T-helper 1 cell (primary cell): ENCODE measurements at regions not wholly inside any gene's neighbourhood (a gene's known extent, or its start where the extent isn't known, plus 50 kb on each side); places are given as distances from the start of the nearest gene placed in this dataset.
A peak's percentile ranks its signal among the peaks of the same experiment; 100 is the strongest.

Experiments used
- DNase-seq, 5 donors: peaks; one replicate each; pipeline ENCODE4 v3.0.0-alpha.2; 2012 to 2020

DNA sequence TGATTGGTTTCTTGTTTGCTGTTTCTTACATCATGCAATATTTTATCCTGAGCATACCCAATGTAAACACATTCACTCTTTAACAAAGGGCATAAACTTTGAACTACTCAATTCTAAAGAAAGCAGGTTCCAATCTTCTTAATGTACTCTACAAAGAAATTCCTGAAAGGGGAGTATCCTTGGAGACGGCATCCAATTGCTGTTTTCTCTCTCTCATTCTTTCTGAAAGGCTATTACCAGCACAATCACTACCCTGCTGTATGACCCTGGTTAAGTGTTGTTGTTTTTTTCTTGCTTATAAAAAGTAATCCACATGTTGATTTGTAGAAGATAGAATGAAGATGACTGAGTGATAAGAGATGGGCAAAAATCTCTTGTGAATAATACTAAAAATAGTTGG lies 176.0 kb downstream of the ZNF365 start:
- no peak for DNase-seq

DNA sequence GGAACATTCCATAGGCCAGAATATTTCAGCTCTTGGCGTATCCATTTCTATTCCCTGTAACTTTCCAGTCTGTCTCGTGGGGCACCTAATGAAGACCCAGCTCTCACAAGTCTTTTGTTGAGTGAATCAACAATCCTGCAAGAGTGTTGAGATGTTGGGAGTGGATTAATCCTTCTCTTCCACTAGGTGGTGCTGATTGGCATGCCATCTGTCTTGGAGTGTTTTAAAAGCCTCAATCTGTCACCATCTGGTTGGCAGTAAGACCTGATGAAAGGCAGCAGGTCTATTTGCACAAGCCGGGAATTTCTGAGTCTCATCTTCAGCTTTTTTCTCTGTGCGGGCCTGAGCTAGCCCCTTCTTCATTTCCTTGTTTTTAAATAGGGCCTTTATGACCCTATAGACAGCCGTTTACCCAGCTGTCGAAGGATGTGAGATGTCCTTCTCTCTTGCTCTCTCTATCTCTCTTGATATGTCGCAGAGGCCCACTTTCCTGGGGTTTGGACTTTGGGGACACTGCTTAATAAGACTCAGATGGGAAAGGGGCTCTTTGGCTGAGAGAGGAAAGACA lies 180.5 kb downstream of the ZNF365 start:
- DNase-seq: peak in 1 of 5 donors; percentile 13

DNA sequence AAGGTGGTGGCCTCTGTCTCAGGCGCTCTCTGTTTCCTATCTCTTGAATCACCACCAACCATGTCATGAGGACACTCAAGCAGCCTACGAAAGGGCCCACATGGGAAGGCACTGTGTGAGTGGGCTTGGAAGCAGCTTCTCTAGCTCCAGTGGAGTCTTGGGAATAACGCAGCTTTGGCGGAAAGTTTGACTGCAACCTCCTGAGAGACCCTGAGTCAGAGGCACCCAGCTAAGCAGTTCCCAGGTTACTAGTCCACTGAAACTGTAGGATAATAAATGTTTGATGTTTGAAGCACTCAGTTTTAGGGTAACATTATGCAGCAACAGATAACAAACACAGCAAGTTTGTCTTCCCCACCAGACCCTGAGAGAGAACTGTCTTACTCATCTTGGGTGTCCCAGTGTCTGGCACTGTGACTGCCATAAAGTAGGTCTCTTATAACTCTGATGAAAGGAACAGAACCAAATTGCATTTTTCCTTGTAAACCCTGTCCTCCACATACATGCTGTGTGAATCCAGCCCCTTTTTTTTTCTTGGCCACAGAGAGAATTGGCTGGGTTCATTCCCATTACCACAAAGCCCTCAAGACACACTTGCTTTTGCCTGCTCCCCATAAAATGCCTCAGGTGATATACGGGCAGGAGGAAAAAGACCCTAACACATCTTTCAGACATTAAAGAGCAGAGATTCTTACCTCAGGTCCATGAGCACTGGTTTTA lies 185.5 kb downstream of the ZNF365 start:
- DNase-seq: no peak

DNA sequence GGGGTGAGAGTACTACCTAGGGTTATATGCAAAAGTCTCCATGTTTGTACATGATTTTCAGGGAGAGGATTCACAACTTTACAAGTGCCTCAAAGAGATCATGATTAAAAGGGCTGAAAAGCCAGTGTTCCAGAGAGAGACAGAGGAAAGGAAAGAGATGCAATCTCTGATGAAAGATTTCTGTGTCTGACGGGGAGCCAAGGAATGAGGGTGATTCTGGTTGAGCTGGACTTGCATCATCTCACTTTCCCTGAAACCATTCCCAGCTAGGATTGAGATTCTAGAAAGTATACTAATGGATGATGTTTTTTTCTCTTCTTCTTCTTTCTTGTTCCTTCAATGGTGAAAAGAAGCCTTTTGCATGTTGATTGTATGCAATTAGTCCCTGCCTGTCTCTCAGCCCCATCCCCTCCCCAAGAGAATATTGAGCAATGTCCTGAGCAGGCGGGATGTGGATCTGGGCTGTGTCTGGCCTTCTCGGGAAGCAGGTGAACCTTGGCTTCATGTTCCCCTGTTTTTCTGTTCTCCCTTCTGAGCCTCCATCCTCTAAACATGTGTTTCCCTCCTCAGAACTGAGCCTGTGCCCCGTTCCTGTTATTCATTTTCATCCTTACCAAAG lies 186.1 kb downstream of the ZNF365 start:
- DNase-seq: no peak

DNA sequence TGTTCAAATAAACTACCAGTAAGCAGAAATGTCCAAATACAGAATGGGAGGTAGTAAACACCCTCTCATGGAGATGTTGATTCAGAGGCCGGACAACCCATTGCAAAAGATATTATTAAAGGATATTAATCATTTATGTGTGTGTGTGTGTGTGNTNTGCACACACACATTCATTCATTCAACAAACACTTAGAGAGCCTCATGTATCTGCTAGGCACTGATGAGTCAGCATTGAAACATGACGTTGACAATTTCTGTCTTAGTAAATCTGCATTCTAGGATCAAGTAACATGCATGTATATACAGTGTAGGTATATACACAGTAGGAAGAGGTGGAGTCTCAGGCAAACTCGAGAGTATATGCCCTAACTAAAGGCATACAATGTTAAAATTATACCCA lies 187.0 kb downstream of the ZNF365 start:
- DNase-seq: no peak

DNA sequence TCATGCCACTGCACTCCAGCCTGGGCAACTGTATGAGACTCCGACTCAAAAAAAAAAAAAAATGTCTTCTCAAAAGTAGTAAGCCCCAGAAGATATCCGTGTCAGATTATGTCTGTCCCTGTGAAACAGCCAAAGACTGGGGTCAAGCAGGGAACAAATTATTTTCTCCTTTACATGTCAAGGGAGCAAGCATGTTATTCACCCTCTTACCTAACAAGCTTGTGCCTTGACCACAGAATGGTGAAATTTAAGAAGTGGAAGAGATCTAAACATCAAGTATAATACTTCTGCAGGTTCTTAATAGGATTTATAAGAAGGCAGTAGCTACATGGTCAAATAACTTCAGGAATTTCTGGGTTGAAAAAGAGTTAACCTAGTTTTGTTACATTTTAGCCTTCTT lies 187.9 kb downstream of the ZNF365 start:
- no peak for DNase-seq

DNA sequence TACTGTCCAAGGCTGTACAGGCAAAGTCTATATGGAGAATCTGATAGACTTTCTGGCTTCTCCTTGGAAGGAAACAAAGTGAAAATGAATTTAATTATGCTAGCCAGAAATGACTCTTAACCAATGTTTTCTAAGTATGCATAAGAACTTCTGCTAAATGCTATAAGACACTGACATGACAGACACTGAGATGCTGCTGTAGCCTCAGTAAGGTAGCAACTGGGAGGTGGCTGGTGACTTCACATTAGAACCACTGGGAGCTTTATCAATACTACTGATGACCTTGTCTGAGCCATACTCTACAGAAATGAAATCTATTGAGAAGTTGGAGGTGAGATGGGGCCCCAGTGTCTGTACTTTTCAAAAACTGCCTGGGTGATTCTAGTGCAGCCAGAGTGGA lies 188.6 kb downstream of the ZNF365 start:
- DNase-seq: peak in 1 of 5 donors; percentile 22

DNA sequence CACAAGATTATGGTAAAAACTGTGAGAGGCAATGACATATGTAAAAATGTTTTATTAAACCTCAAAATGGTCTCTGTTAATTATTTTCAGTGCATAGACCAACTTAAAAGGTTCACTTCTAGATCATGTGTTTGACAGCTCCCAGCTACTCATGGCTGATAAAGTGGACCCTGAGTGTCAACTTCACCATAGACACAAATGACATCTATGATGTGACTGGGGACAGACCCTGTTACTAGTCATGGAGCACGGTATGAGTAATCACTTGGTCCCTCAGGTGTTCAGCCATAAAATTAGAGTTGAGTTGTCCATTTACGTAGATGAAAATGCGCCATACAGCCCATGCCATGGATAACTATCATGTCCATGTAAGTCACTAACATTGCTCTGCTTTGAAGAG lies 199.8 kb downstream of the ZNF365 start:
- DNase-seq: no peak

DNA sequence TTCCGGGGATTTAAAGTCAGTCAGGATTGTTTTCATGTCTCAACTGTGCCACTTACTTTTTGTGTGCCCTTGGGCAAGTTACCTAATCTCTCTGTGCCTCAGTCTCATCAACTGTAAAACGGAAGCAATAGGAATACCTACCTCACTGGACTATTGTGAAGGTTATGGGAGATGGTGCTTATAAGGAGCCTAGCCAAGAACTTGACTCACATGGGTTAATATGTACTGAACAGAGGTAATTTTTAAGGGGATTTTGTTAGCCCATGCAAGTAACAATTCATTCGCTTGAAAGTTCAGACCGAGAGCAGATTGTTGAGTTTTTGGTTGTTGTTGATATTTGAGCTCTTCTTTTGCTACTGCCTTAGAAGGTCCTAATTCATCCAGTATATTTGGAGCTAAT lies 202.9 kb downstream of the ZNF365 start:
- DNase-seq: no peak

DNA sequence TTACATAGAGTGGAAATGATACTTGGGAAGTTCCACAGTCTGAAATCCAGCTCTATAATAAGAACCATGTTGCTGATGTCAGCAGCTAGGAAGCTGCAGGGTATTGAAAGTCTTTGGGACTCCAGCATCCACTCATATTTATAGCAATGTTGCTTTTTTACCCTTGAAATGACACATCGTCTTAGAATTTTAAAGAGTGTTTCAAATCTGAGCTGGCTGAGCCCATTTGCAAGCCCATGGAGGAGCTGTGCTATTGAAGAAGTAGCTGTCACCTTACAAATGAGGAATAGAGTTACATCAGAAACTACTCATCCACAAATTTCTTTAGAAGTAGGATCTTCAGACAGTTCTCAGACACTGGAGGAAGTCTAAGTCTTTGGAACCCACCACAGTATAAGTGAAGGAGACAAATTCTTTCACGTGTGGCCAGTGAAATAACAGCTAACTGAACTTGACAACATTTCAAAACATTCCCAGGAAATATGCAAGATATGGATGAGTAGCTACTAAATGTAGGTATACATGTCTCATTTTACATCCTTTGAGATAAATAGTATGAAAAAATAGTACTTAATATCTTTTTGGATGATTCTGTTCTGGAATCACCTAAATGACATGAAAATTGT lies 203.6 kb downstream of the ZNF365 start:
- DNase-seq: no peak

DNA sequence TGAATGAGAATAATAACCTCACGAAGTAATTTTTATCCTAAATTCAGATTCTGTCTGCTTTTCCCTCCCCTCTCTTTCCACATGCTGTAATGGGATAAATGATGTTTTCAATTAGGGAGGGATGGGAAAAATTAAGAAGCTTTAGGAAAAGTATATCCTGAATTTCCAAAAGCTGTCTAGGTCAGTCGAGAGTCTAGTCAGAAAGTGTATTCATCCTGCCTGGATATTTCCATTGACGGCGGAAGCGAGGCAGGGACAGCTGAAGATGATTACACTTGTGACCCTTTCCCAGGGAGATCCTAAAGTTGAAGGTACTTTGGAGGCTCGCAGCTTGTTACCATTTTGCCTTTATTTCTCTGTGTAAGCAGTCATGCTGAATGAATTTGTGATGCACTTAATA lies 204.1 kb downstream of the ZNF365 start:
- no peak for DNase-seq

DNA sequence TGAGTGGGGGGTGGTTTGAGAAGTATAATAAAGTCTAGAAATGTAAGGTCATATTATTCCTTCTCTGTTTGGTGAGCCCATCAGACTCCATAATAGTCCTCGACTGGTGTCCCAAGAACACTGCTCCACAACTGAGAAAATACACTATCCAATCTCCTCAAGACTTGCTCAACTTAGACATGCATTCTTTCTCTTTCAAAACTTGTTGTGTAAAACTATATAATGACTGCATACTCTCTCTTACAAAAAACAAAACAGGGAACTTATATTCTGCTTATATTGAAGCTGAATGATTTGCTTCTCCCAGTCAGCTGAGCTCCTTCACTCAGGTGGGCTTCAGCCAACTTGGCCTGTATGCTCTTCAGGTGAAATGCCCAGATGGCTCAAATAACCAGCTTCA lies 204.7 kb downstream of the ZNF365 start:
- DNase-seq: no peak

DNA sequence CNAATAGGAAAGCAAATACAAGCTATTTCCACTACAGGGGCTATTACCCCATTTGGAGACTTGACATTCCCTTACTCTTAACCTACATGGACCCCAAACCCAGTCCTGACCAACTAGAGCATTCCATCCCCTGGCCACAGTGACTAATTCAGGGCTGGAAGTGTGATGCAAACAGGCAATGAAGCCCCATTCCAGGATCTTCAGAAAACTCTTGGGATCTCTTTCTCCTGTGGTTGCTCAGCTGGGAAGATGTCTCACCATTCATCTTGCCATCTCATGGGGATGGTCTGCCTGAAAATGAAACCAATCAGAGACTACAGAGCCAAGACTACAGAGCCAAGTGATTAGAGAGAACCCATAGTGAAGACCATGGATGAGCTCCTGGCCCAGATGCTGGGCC lies 206.2 kb downstream of the ZNF365 start:
- DNase-seq: no peak

DNA sequence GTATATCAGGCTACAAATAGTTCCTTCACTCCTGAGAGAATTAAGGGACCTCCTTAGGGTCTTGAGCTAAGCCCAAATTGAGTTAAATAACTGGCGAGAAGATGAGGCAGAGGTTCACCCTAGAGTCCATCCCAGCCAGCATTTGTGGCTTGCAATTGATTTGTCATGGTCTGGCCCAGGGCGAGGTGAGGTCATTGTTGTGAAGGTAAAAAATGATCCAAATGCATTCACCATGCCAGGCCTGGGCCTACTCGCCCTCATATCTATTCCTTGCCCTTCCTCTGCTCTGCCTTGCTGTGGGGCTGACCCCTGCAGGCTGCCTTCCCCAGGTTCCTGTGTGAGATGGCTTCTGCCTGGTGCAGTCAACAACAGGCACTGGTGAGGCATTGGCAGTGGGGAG lies 207.2 kb downstream of the ZNF365 start:
- no peak for DNase-seq

DNA sequence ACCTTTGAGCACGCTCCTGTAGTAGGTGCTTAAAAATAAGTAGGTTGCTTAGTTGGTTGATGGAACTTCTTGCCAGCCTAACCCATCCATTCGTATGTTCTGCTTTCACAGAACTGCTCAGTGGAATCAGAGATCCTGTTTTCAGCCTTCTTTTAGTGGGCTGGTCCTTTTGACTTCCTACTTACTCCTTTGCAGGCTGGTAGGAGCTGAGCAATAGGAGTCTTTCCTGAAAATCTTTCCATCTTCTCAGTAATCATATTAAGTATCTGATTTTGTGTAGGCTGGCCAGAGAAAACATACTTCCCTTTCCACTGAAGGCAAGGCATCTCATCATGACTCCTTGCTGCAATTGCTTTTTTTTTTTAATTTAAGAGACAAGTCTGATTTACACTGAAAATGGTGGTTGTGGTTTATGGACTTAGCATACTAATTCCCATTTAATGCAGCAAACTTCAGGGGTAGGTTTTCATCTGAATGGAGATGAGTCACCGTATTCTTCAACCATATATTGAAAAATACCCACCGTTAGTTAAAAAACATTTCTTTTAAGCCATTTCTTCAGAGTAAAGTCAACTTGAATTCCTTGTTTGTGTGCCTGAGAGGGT lies 208.0 kb downstream of the ZNF365 start:
- no peak for DNase-seq

DNA sequence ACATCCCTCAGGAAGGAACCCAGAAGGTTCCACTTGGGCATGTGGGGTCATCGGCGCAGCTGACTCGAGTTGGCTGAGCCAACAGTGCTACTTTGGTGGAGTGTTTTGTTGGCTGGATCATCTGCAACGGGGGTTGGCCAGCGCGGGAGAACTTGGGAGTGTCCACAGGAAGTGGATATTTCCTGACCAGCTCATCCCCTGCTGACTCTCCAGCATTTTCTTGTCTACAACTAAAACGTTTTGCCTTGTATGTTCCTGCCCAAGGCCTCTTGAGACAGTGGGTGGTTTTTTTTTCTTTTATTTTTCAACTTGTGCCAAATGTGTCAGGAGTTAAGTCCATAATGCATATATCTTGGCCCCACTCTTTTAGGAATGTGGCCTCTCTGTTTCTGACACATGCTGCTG lies 208.6 kb downstream of the ZNF365 start:
- no peak for DNase-seq

DNA sequence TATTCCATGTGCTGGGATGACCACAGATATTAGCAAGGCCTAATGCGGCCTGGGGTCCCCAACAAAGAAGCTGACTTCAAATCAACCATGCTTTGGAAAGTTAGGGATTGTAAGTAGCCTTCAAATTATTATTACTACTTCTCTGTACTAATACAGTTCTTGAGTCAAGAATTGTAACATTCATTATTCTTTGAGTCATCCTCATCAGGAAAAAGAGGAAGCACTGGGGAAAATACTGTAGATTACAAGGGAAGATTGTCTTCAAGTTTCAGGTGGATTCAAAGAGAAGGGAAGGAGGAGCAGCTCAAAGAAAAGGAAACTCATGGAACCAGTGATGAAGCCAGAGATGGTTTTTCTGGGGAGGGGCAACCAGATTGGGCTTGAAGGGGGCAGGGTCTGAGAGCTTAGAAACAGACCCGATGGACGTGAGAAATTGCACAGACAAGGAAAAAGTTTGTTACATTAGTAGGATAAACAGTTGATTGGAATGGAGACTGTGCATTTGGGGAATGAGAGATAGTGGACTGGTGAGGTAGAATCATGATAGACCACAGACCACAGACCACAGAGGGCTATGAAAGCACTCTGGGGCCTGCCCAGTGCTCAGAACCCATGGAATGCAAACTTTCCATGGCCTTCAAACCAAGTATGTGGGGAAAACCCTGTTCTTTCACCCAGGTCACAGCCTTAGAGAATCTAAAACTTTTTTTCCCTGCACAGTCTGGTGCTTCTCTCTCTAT lies 209.9 kb downstream of the ZNF365 start:
- no peak for DNase-seq

DNA sequence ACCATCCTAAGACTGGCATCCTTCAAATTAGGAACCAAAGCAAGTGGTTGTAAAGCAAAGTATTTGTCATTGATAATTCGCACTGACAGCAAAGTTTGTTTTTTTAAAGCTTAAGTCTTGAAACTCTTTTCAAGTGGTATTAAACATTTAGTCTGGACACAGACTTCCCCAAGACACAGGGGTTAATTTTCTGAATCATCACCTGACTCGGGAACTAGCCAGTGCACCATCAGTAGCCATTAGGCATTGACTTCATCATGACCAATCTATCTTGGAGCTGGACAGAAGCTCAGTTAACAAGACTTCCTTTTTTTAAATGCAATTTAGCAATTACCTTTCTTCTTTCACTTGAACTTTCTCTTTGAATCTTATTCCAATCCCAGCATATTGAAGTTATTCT lies 210.6 kb downstream of the ZNF365 start:
- DNase-seq: no peak

DNA sequence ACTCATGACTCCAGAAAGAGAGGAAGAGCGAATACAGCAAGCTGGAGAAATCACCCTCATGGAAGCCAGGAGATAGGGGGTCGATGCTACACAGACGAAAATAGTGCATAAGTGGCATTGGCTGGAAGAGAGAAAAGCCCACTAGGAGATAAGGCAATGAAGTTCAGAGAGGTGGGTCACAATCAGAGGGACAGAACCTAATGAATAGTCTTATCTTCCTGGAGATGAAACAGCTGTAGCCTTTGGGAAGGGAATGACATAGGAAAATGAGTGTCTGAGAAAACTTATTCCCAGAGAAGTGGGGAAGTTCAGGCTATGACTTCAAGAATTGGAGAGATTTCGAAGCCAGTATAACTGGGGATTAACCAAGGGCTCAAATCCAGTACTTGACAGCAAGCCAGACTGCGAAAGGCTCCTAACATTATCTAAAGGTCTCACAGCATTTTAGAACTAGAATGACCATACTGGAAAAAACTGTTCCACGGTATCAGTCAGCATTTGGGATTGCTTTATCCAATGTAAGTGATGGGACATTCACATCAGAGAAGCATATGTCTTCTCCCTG lies 211.1 kb downstream of the ZNF365 start:
- no peak for DNase-seq

DNA sequence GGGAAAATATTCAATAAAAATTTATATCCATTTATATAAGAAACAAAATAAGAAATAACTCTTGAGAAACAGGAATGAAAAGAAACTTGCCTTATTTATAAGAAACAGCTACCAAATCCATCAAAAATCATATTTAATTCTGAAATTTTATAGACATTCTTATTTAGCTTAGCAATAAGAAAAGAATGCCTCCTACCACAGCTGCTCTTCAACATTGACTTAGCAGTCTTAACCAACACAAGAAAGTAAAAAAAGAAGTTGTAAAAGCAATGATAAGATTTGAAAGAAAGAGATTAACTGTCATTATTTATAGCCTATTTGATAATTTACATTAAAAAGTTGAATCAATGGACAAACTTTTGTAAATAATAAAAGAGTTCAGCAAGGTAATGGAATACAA lies 212.8 kb downstream of the ZNF365 start:
- DNase-seq: no peak

DNA sequence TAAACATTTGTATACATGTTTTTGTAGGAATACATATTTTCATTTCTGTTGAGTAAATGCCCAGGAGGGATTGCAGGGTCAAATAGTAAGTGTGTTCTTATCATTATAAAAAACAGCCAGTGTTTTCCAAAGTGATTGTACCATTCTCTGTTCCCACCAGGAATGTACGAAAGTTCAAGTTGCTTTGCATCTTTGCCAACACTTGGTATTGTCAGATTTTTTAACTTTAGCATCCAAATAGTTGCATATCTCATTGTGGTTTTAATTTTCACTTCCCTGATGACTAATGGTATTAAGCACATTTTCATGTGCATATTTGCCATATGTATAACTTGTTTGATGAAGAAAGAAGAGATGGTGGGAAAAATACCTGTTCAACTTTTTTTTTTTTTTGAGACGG lies 213.9 kb downstream of the ZNF365 start:
- DNase-seq: no peak

DNA sequence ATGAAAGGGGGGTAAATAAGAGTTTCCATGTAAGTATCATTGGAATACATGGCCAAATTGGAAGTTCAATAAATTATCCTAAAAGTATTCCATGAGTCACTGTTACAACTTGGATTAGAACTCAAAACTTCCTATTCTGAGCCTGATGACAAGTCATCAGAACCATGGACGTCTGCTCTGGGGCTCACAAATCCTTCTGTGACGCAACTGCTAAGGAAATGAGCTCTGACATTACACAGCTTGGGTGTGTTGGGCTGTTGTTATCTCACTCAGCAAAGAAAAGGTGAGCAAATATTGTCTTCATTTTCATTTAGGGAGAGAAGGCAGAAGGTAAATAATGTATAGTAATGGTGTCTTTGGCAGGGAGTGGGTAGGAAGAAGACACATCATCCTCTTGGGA lies 214.8 kb upstream of the ADO start:
- DNase-seq: no peak

DNA sequence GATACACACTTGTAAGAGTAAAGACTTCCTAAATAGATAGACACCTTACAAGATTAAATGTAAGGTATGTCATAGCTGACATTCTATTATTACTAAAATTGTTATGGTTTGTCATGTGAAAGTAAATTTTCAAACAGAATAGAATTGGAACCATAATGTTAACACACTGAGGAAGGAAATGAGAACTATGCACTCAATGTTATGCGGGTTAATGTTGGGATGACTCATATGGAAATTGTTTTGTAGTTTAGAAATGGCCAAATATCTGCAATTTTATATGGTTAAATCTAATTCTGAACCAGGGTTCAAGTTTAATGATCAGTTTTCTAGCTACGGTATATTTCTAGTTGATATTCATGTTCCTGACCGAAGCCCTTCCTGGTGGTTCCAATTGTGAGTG lies 214.2 kb upstream of the ADO start:
- no peak for DNase-seq
